IMR-90 (cell line): ENCODE measurements at regions not wholly inside any gene's neighbourhood (a gene's known extent, or its start where the extent isn't known, plus 50 kb on each side); places are given as distances from the start of the nearest gene placed in this dataset.
A peak's percentile ranks its signal among the peaks of the same experiment; 100 is the strongest.

Experiments
- ATAC-seq: fragments of 200-7000 bp; cut with Tn5 transposase; 2 replicates; pipeline ENCODE4 v1.9.1; 2020; ENCODE audit warnings: low read depth, mild to moderate bottlenecking, moderate library complexity
- BruUV-seq: library from RNA; stranded (reverse); fragments of 400-500 nt; replicated peaks from 2 replicates; lab custom pipeline; 2021; lab: Mats Ljungman, UMichigan
- CTCF ChIA-PET: fragments of 300-600 bp; formaldehyde crosslinking; extraction: SDS; loops from one replicate; lab custom pipeline; 2021; ENCODE audit warnings: antibody characterized with exemption; lab: Yijun Ruan, JAX
- POLR2A ChIA-PET: fragments of 300-600 bp; sonication (Branson Sonifier 250); formaldehyde crosslinking; loops from one replicate; lab custom pipeline; 2022; ENCODE audit warnings: antibody characterized with exemption; ENCODE audit not compliant: unreplicated experiment; lab: Charles Lee
- DNase-seq: peaks from one replicate; pipeline ENCODE4 v3.0.0; 2013
- H2AFZ ChIP-seq: replicated peaks from 2 replicates; pipeline ENCODE3; 2013; ENCODE audit warnings: low read length, mild to moderate bottlenecking; ENCODE audit not compliant: poor library complexity
- H2AK5ac ChIP-seq: 2 replicates; pipeline ENCODE4 v1.6.1; 2013; ENCODE audit warnings: low read depth, low read length, inconsistent platforms
- H2AK9ac ChIP-seq: replicated peaks from 2 replicates; pipeline ENCODE3; 2013; ENCODE audit warnings: mild to moderate bottlenecking, low read depth, low read length, moderate library complexity; ENCODE audit not compliant: poor library complexity
- H2BK120ac ChIP-seq: 2 replicates; pipeline ENCODE4 v1.6.1; 2013; ENCODE audit warnings: low read depth, low read length, inconsistent platforms
- H2BK15ac ChIP-seq: 3 replicates; pipeline ENCODE4 v1.6.1; 2013; ENCODE audit warnings: low read depth, low read length, inconsistent platforms
- H2BK20ac ChIP-seq: 2 replicates; pipeline ENCODE4 v1.6.1; 2013; ENCODE audit warnings: low read depth, mild to moderate bottlenecking, inconsistent platforms, low read length, moderate library complexity
- H2BK5ac ChIP-seq: 2 replicates; pipeline ENCODE4 v1.6.1; 2013; ENCODE audit warnings: mild to moderate bottlenecking, low read depth, low read length, inconsistent platforms; ENCODE audit not compliant: poor library complexity, severe bottlenecking
- H3K14ac ChIP-seq: replicated peaks from 2 replicates; pipeline ENCODE4 v1.6.1; 2013; ENCODE audit warnings: low read depth, low read length, inconsistent platforms
- H3K18ac ChIP-seq: 2 replicates; pipeline ENCODE4 v1.6.1; 2013; ENCODE audit warnings: low read depth, low read length, control low read depth
- H3K23ac ChIP-seq: 2 replicates; pipeline ENCODE4 v1.6.1; 2013; ENCODE audit warnings: low read depth, low read length, inconsistent platforms
- H3K27ac ChIP-seq: 2 replicates; pipeline ENCODE4 v1.5.1; 2013; ENCODE audit warnings: mild to moderate bottlenecking, control low read depth, low read length; ENCODE audit not compliant: insufficient read depth
- H3K27me3 ChIP-seq: 2 replicates; pipeline ENCODE4 v1.6.1; 2013; ENCODE audit warnings: low read length; ENCODE audit not compliant: control insufficient read depth, insufficient read depth
- H3K36me3 ChIP-seq: 2 replicates; pipeline ENCODE4 v1.6.1; 2013; ENCODE audit warnings: low read length, mixed read lengths; ENCODE audit not compliant: control insufficient read depth, insufficient read depth
- H3K4ac ChIP-seq: 2 replicates; pipeline ENCODE4 v1.6.1; 2013; ENCODE audit warnings: low read depth, low read length, inconsistent platforms
- H3K4me1 ChIP-seq: 2 replicates; pipeline ENCODE4 v1.6.1; 2013; ENCODE audit warnings: low read length, mixed read lengths; ENCODE audit not compliant: control insufficient read depth, insufficient read depth
- H3K4me2 ChIP-seq: 2 replicates; pipeline ENCODE4 v1.6.1; 2013; ENCODE audit warnings: low read depth, mild to moderate bottlenecking, control low read depth, low read length, moderate library complexity
- H3K4me3 ChIP-seq: 2 replicates; pipeline ENCODE4 v1.5.1; 2013; ENCODE audit warnings: low read depth, mild to moderate bottlenecking, control low read depth, low read length, moderate library complexity; ENCODE audit not compliant: insufficient read depth
- H3K56ac ChIP-seq: 2 replicates; pipeline ENCODE4 v1.6.1; 2013; ENCODE audit warnings: low read length, inconsistent platforms; ENCODE audit not compliant: insufficient read depth; ENCODE audit errors: extremely low read depth
- H3K79me1 ChIP-seq, 2 experiments: 2 replicates each; pipeline ENCODE4 v1.6.1; 2013; ENCODE audit warnings: low read length in 2 of 2, inconsistent platforms in 1 of 2, low read depth in 1 of 2
- H3K9ac ChIP-seq: 2 replicates; pipeline ENCODE4 v1.6.1; 2013; ENCODE audit warnings: low read depth, low read length, control low read depth
- H3K9me1 ChIP-seq: 2 replicates; pipeline ENCODE4 v1.6.1; 2013; ENCODE audit warnings: low read length, inconsistent platforms; ENCODE audit not compliant: insufficient read depth
- H3K9me3 ChIP-seq: 2 replicates; pipeline ENCODE4 v1.6.1; 2013; ENCODE audit warnings: low read length; ENCODE audit not compliant: control insufficient read depth, insufficient read depth
- H4K20me1 ChIP-seq: 2 replicates; pipeline ENCODE4 v1.6.1; 2013; ENCODE audit warnings: low read length, inconsistent platforms; ENCODE audit not compliant: insufficient read depth
- H4K5ac ChIP-seq: 2 replicates; pipeline ENCODE4 v1.6.1; 2013; ENCODE audit warnings: mild to moderate bottlenecking, low read depth, low read length, control low read depth
- H4K8ac ChIP-seq, 2 experiments: 2 replicates each; pipeline ENCODE4 v1.6.1; 2013; ENCODE audit warnings: low read depth in 2 of 2, low read length in 2 of 2, control low read depth in 1 of 2, inconsistent platforms in 1 of 2
- H4K91ac ChIP-seq: 2 replicates; pipeline ENCODE4 v1.6.1; 2013; ENCODE audit warnings: low read depth, low read length, inconsistent platforms; ENCODE audit not compliant: insufficient read depth
- CEBPB ChIP-seq: IDR thresholded peaks from 2 replicates; pipeline ENCODE4 v1.6.1; 2012; ENCODE audit warnings: low read depth, low read length, improper control_type of control experiment
- RAD21 ChIP-seq: IDR thresholded peaks from 2 replicates; pipeline ENCODE4 v1.6.1; 2012; ENCODE audit warnings: low read length, improper control_type of control experiment
- WGBS, 2 experiments: methylation state at CpG; one replicate each; pipeline versions ENCODE4 v1.1.5 to v1.1.7; 2013; ENCODE audit warnings: missing lambda C conversion rate in 2 of 2; ENCODE audit not compliant: insufficient read length in 1 of 2; ENCODE audit errors: extremely low coverage in 2 of 2; 5-methylcytosine and 5-hydroxymethylcytosine counted together
- dilution Hi-C: fragments of 300-500 bp; cut with HindIII; formaldehyde crosslinking; loops from one replicate; pipeline ENCODE4 v1.14.3; 2018; ENCODE audit warnings: low sequenced_read_pairs; ENCODE audit not compliant: unreplicated experiment
- in situ Hi-C: fragments of 300-500 bp; cut with MboI; formaldehyde crosslinking; loops from 3 replicates; pipeline ENCODE4 v1.14.3; 2019; ENCODE audit warnings: low sequenced_read_pairs, inconsistent platforms, mixed read lengths
- intact Hi-C: fragments of 100-400 bp; cut with micrococcal nuclease; formaldehyde crosslinking; loops from 2 replicates; pipeline ENCODE4 v1.10.0; 2022

- no peak for DNase-seq
- Histone ChIP-seq H2BK120ac (no peak overlapping the region), H3K4ac (no peak overlapping the region), H3K4me1 (no peaks in the 10 kb centered on the region), H3K36me3 (no peaks in the 10 kb centered on the region), H2BK5ac (no peak overlapping the region), H4K5ac (no peak overlapping the region), H3K14ac (no peak overlapping the region), H4K91ac (no peak overlapping the region), H4K20me1 (no peaks in the 10 kb centered on the region), H2BK15ac (no peak overlapping the region), H2BK20ac (no peak overlapping the region), H3K18ac (no peak overlapping the region), H3K27me3 (no peaks in the 10 kb centered on the region), H3K9me3 (no peaks in the 10 kb centered on the region), H3K56ac (no peak overlapping the region), H2AK9ac (no peak overlapping the region), H3K9ac (no peak overlapping the region), H3K23ac (no peak overlapping the region), H2AFZ (no peak overlapping the region), H3K4me3 (no peak overlapping the region), H3K27ac (no peak overlapping the region), H3K9me1 (no peaks in the 10 kb centered on the region), H3K79me1 (no peaks in the 10 kb centered on the region), H2AK5ac (no peak overlapping the region), H3K4me2 (no peak overlapping the region), H4K8ac (no peak overlapping the region)
- WGBS, 2 experiments: no CpG with 5 or more reads among the region's 1 CpG
- no TSS peak for BruUV-seq
- intact Hi-C loops: no loop called here
- in situ Hi-C loops: no loop called here
- dilution Hi-C loops: no loop called here
- ChIA-PET CTCF (no interaction called here), POLR2A (no interaction called here)
- no peak for ATAC-seq
- TF ChIP-seq RAD21 (no peak), CEBPB (0 out of 2 replicates have a peak, but pooled peaks have one; percentile 10)
Observed at GRCh38 chr18:67875060-67875459, 358.5 kb upstream of the DSEL start.
